Lung (tissue), 11 donors: ENCODE measurements at regions not wholly inside any gene's neighbourhood (a gene's known extent, or its start where the extent isn't known, plus 50 kb on each side); places are given as distances from the start of the nearest gene placed in this dataset.

Experiments used
- ATAC-seq: fragments of 200-7000 bp; cut with Tn5 transposase; one replicate; pipeline ENCODE4 v1.9.1; 2020; ENCODE audit warnings: moderate number of reproducible peaks; ENCODE audit not compliant: insufficient read depth, low FRiP score
- DNase-seq, 3 donors: peaks; one replicate each; pipeline ENCODE4 v3.0.0-alpha.2; 2013 to 2017
- H3K27ac ChIP-seq, 2 donors: one replicate each; pipeline ENCODE4 v1.5.1; 2013; ENCODE audit warnings: mild to moderate bottlenecking in 2 of 2, moderate library complexity in 2 of 2, control low read depth in 1 of 2, inconsistent platforms in 1 of 2, low read depth in 1 of 2, low read length in 1 of 2
- H3K27me3 ChIP-seq, 3 donors: one replicate each; pipeline ENCODE4 v1.5.1; 2013; ENCODE audit warnings: low read length in 2 of 3; ENCODE audit not compliant: control insufficient read depth in 3 of 3, insufficient read depth in 3 of 3
- H3K36me3 ChIP-seq, 4 donors: one replicate each; pipeline ENCODE4 v1.5.1; 2013; ENCODE audit warnings: low read length in 4 of 4, mild to moderate bottlenecking in 1 of 4, moderate library complexity in 1 of 4; ENCODE audit not compliant: control insufficient read depth in 4 of 4, insufficient read depth in 4 of 4
- H3K4me1 ChIP-seq, 5 donors: one replicate each; pipeline ENCODE4 v1.5.1; 2013; ENCODE audit warnings: low read length in 5 of 5, mild to moderate bottlenecking in 2 of 5, moderate library complexity in 1 of 5; ENCODE audit not compliant: control insufficient read depth in 5 of 5, insufficient read depth in 5 of 5
- H3K4me3 ChIP-seq: one replicate; pipeline ENCODE4 v1.5.1; 2013; ENCODE audit warnings: mild to moderate bottlenecking, control low read depth, moderate library complexity
- H3K9ac ChIP-seq, 2 donors: one replicate each; pipeline ENCODE4 v1.5.1; 2013; ENCODE audit warnings: low read length in 2 of 2, control low read depth in 1 of 2; ENCODE audit not compliant: insufficient read depth in 1 of 2
- H3K9me3 ChIP-seq, 4 donors: one replicate each; pipeline ENCODE4 v1.5.1; 2013; ENCODE audit warnings: low read length in 3 of 4, mild to moderate bottlenecking in 1 of 4, moderate library complexity in 1 of 4; ENCODE audit not compliant: control insufficient read depth in 4 of 4, insufficient read depth in 3 of 4
- WGBS, 2 donors: extraction: QIAGEN DNeasy Blood & Tissue Kit; methylation state at CpG; one replicate each; pipeline ENCODE4 v1.1.7; 2013; 5-methylcytosine and 5-hydroxymethylcytosine counted together
- TF ChIP-seq, protein P1 (sequence below): IDR thresholded peaks from 2 replicates; pipeline ENCODE4 v1.5.1; 2012; ENCODE audit warnings: mild to moderate bottlenecking; ENCODE audit errors: control extremely low read depth, extremely low read depth
- donor health status: control.
- donor health status: control.
- donor health status: Bipolar disorder and iron deficiency.
- donor health status: healthy.
- donor health status: DM: yes; HTN: yes; CAD: no.

DNA sequence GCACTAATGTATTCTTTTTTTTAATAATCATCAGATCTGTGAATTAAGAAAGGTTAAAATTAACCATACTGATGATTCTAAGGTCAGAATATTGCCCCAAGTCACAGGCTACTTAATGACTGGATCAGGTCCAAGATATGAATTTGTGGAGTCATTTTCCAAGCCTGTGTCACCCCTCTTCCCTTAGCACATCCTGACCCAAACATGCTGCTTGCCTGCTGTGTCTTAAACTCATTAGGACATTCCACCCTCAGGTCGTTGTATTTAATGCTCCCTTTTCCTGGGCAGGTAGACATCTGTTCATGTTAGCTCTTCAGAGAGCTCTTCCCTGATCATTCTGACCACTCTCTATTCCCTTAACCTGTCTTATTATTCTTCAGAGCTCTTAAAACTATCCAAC lies 463.5 kb upstream of the PDE3A start:
- TF ChIP-seq, protein P1, sequence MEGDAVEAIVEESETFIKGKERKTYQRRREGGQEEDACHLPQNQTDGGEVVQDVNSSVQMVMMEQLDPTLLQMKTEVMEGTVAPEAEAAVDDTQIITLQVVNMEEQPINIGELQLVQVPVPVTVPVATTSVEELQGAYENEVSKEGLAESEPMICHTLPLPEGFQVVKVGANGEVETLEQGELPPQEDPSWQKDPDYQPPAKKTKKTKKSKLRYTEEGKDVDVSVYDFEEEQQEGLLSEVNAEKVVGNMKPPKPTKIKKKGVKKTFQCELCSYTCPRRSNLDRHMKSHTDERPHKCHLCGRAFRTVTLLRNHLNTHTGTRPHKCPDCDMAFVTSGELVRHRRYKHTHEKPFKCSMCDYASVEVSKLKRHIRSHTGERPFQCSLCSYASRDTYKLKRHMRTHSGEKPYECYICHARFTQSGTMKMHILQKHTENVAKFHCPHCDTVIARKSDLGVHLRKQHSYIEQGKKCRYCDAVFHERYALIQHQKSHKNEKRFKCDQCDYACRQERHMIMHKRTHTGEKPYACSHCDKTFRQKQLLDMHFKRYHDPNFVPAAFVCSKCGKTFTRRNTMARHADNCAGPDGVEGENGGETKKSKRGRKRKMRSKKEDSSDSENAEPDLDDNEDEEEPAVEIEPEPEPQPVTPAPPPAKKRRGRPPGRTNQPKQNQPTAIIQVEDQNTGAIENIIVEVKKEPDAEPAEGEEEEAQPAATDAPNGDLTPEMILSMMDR: no peak
- peaks cover 0 to 3% (median 0%) of the 10 kb centered on the region in 5 donors for H3K4me1 ChIP-seq
- H3K9me3 ChIP-seq: no peaks in the 10 kb centered on the region
- H3K36me3 ChIP-seq: no peaks in the 10 kb centered on the region
- DNase-seq: no peak
- WGBS, 2 donors: 46 to 49% methylated on average over 1 of the region's 1 CpG
- no peak overlapping the region for H3K27ac ChIP-seq
- ATAC-seq: no peak
- H3K4me3 ChIP-seq: no peak overlapping the region
- H3K9ac ChIP-seq: no peak overlapping the region
- H3K27me3 ChIP-seq: no peaks in the 10 kb centered on the region

DNA sequence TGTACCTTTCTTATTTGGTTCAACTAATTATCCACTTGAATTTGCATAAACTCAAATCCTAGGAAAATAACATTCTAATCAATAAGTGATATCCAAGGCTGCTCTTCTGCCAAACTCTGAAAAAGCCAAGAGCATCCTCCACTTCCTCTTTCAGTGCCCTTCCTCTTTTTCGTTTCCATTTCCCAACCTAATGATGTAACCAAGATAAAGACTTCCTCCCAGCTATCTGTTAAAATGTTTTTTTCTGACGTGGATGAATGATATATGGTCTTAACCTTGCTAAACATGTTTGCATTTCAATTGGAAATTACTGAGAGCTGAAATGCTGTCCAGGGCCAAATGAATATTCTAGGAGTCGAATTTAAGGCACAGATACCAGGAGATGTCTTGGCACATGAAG lies 459.5 kb upstream of the PDE3A start:
- TF ChIP-seq, protein P1: no peak
- Histone ChIP-seq H3K9ac (no peak overlapping the region), H3K27me3 (no peaks in the 10 kb centered on the region), H3K4me1 (peaks cover 0 to 3% (median 0%) of the 10 kb centered on the region in 5 donors), H3K9me3 (no peaks in the 10 kb centered on the region), H3K36me3 (no peaks in the 10 kb centered on the region), H3K27ac (no peak overlapping the region), H3K4me3 (no peak overlapping the region)
- no peak for DNase-seq
- 28 to 35% methylated on average over 3 of the region's 3 CpGs for WGBS, 2 donors
- no peak for ATAC-seq

DNA sequence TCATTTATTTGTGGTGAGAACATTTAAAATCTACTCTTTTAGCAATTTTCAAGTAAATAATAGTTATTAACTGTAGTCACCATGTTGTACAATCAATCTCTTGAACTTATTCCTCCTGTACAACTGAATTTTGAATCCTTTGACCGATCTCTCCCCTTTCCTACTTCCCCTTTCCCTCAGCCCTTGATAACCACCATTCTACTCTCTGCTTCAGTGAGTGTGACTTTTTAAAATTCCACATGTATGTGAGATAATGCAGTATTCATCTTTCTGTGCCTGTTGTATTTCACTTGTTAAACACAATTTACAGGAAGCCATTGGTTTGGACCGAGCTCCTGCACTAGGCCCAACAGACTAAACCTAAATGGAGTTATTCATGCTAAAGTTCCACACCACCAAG lies 458.9 kb upstream of the PDE3A start:
- H3K36me3 ChIP-seq: no peaks in the 10 kb centered on the region
- TF ChIP-seq, protein P1: no peak
- no peak for ATAC-seq
- no peaks in the 10 kb centered on the region for H3K27me3 ChIP-seq
- H3K4me1 ChIP-seq: peaks cover 0 to 3% (median 0%) of the 10 kb centered on the region in 5 donors
- WGBS, 2 donors: 42 to 43% methylated on average over 2 of the region's 2 CpGs
- DNase-seq: no peak
- H3K4me3 ChIP-seq: no peak overlapping the region
- no peaks in the 10 kb centered on the region for H3K9me3 ChIP-seq
- no peak overlapping the region for H3K27ac ChIP-seq
- H3K9ac ChIP-seq: no peak overlapping the region

DNA sequence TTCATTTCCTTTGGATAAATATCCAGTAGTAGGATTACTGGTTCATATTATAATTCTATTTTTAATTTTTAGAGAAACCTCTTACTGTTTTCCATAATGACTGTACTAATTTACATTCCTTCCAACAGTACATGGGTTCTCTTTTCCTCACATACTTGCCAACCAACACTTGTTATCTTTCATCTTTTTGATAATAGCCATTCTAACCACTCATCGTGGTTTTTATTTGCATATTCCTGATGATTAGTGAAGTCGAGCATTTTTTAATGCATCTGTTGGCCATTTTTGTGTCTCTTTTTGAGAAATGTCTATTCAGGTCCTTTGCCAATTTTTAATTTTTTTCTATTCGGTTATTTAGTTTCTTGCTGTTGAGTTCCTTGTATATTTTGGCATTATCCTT lies 457.7 kb upstream of the PDE3A start:
- Histone ChIP-seq H3K9ac (no peak overlapping the region), H3K4me1 (peaks cover 0 to 3% (median 0%) of the 10 kb centered on the region in 5 donors), H3K4me3 (no peak overlapping the region), H3K27me3 (no peaks in the 10 kb centered on the region), H3K9me3 (no peaks in the 10 kb centered on the region), H3K27ac (no peak overlapping the region), H3K36me3 (no peaks in the 10 kb centered on the region)
- ATAC-seq (no peak), DNase-seq (no peak)
- 74 to 88% methylated on average over 3 of the region's 3 CpGs for WGBS, 2 donors
- TF ChIP-seq, protein P1: no peak
